ENCODE measurements at regions not wholly inside any gene's neighbourhood (a gene's known extent, or its start where the extent isn't known, plus 50 kb on each side); places are given as distances from the start of the nearest gene placed in this dataset.
"Not testable (repeated sequence)": the region's sequence is repeated elsewhere in the genome, so short reads cannot be mapped to it uniquely, and the experiment has no call there.

- H3K27ac ChIP-seq (ENCODE audit: low read depth, low read length): peak overlapping the region; percentile 37
- H3K79me2 ChIP-seq (ENCODE audit: control insufficient read depth, insufficient read depth, low read length); H2BK15ac ChIP-seq (replicated peaks; ENCODE audit: low read depth); H3K18ac ChIP-seq (ENCODE audit: low read length); H2BK120ac ChIP-seq (ENCODE audit: low read depth, low read length); H3K4me1 ChIP-seq (ENCODE audit: control insufficient read depth, low read depth, low read length); H3K9ac ChIP-seq (ENCODE audit: low read length); H3K4me3 ChIP-seq (ENCODE audit: low read length); H2BK5ac ChIP-seq (ENCODE audit: low read length); H3K36me3 ChIP-seq (ENCODE audit: control insufficient read depth, insufficient read depth, low read length); H3K79me1 ChIP-seq (ENCODE audit: low read length); H3K23ac ChIP-seq (ENCODE audit: low read length); H3K4ac ChIP-seq (ENCODE audit: low read depth, low read length); H3K4me2 ChIP-seq (ENCODE audit: low read length); H3K56ac ChIP-seq (ENCODE audit: low read length); H4K5ac ChIP-seq (ENCODE audit: low read length); H3K27me3 ChIP-seq (ENCODE audit: insufficient read depth, low read length, poor library complexity); H2AK5ac ChIP-seq (ENCODE audit: low read length); H4K8ac ChIP-seq (ENCODE audit: low read depth, low read length): not testable (repeated sequence)
- WGBS (ENCODE audit: extremely low coverage, insufficient coverage, low lambda C conversion rate): no CpG with 5 or more reads among the region's 3 CpGs
- DNase-seq: peak; percentile 68
These were observed 1677.0 kb downstream of the C4orf33 start for GRCh38 chr4:130772966-130773365.

GRCh38 chr4:130808492-130808891 lies 1712.5 kb downstream of the C4orf33 start:
- Histone ChIP-seq H3K18ac (ENCODE audit: low read length) (no peak overlapping the region), H2AK5ac (ENCODE audit: low read length) (no peak overlapping the region), H3K4me3 (ENCODE audit: low read length) (no peak overlapping the region), H2BK5ac (ENCODE audit: low read length) (no peak overlapping the region), H3K27me3 (ENCODE audit: insufficient read depth, low read length, poor library complexity) (no peaks in the 10 kb centered on the region), H2BK120ac (ENCODE audit: low read depth, low read length) (no peak overlapping the region), H3K79me2 (ENCODE audit: control insufficient read depth, insufficient read depth, low read length) (no peaks in the 10 kb centered on the region), H3K79me1 (ENCODE audit: low read length) (no peaks in the 10 kb centered on the region), H3K23ac (ENCODE audit: low read length) (no peak overlapping the region), H3K36me3 (ENCODE audit: control insufficient read depth, insufficient read depth, low read length) (no peaks in the 10 kb centered on the region), H3K27ac (ENCODE audit: low read depth, low read length) (no peak overlapping the region), H3K9ac (ENCODE audit: low read length) (no peak overlapping the region), H3K4ac (ENCODE audit: low read depth, low read length) (no peak overlapping the region), H3K56ac (ENCODE audit: low read length) (no peak overlapping the region), H2BK15ac (replicated peaks; ENCODE audit: low read depth) (no peak overlapping the region), H3K4me2 (ENCODE audit: low read length) (no peak overlapping the region), H4K8ac (ENCODE audit: low read depth, low read length) (no peak overlapping the region), H4K5ac (ENCODE audit: low read length) (no peak overlapping the region), H3K4me1 (ENCODE audit: control insufficient read depth, low read depth, low read length) (no peaks in the 10 kb centered on the region)
- DNase-seq: peak; percentile 45
- WGBS (ENCODE audit: extremely low coverage, insufficient coverage, low lambda C conversion rate): no CpG with 5 or more reads among the region's 3 CpGs

- Histone ChIP-seq H3K79me1 (ENCODE audit: low read length) (no peaks in the 10 kb centered on the region), H3K4me2 (ENCODE audit: low read length) (no peak overlapping the region), H2BK15ac (replicated peaks; ENCODE audit: low read depth) (no peak overlapping the region), H2BK120ac (ENCODE audit: low read depth, low read length) (no peak overlapping the region), H3K9ac (ENCODE audit: low read length) (no peak overlapping the region), H3K4me1 (ENCODE audit: control insufficient read depth, low read depth, low read length) (no peaks in the 10 kb centered on the region), H3K79me2 (ENCODE audit: control insufficient read depth, insufficient read depth, low read length) (no peaks in the 10 kb centered on the region), H3K27ac (ENCODE audit: low read depth, low read length) (no peak overlapping the region), H3K27me3 (ENCODE audit: insufficient read depth, low read length, poor library complexity) (no peaks in the 10 kb centered on the region), H2BK5ac (ENCODE audit: low read length) (no peak overlapping the region), H4K5ac (ENCODE audit: low read length) (no peak overlapping the region), H3K56ac (ENCODE audit: low read length) (no peak overlapping the region), H3K23ac (ENCODE audit: low read length) (no peak overlapping the region), H4K8ac (ENCODE audit: low read depth, low read length) (peak overlapping the region; percentile 56), H3K18ac (ENCODE audit: low read length) (no peak overlapping the region), H3K36me3 (ENCODE audit: control insufficient read depth, insufficient read depth, low read length) (no peaks in the 10 kb centered on the region), H3K4me3 (ENCODE audit: low read length) (no peak overlapping the region), H3K4ac (ENCODE audit: low read depth, low read length) (no peak overlapping the region), H2AK5ac (ENCODE audit: low read length) (no peak overlapping the region)
- no CpG with 5 or more reads among the region's 2 CpGs for WGBS (ENCODE audit: extremely low coverage, insufficient coverage, low lambda C conversion rate)
- DNase-seq: no peak
These were observed 1716.3 kb downstream of the C4orf33 start for GRCh38 chr4:130812117-130812765.

GRCh38 chr4:130814896-130815295 lies 1718.9 kb downstream of the C4orf33 start:
- no peaks in the 10 kb centered on the region for H3K27me3 ChIP-seq (ENCODE audit: insufficient read depth, low read length, poor library complexity)
- H3K18ac ChIP-seq (ENCODE audit: low read length): no peak overlapping the region
- no peak overlapping the region for H3K23ac ChIP-seq (ENCODE audit: low read length)
- H3K4me3 ChIP-seq (ENCODE audit: low read length): no peak overlapping the region
- H2BK120ac ChIP-seq (ENCODE audit: low read depth, low read length): no peak overlapping the region
- H3K4ac ChIP-seq (ENCODE audit: low read depth, low read length): no peak overlapping the region
- H3K56ac ChIP-seq (ENCODE audit: low read length): no peak overlapping the region
- no peak overlapping the region for H2AK5ac ChIP-seq (ENCODE audit: low read length)
- no peaks in the 10 kb centered on the region for H3K36me3 ChIP-seq (ENCODE audit: control insufficient read depth, insufficient read depth, low read length)
- no peak overlapping the region for H3K4me2 ChIP-seq (ENCODE audit: low read length)
- no peaks in the 10 kb centered on the region for H3K4me1 ChIP-seq (ENCODE audit: control insufficient read depth, low read depth, low read length)
- no peaks in the 10 kb centered on the region for H3K79me2 ChIP-seq (ENCODE audit: control insufficient read depth, insufficient read depth, low read length)
- no peak overlapping the region for H3K9ac ChIP-seq (ENCODE audit: low read length)
- no peak overlapping the region for H4K8ac ChIP-seq (ENCODE audit: low read depth, low read length)
- no peak overlapping the region for H2BK5ac ChIP-seq (ENCODE audit: low read length)
- H3K27ac ChIP-seq (ENCODE audit: low read depth, low read length): no peak overlapping the region
- H4K5ac ChIP-seq (ENCODE audit: low read length): no peak overlapping the region
- no peak for DNase-seq
- H2BK15ac ChIP-seq (replicated peaks; ENCODE audit: low read depth): no peak overlapping the region
- no peaks in the 10 kb centered on the region for H3K79me1 ChIP-seq (ENCODE audit: low read length)

- Histone ChIP-seq H3K27ac (ENCODE audit: low read depth, low read length) (no peak overlapping the region), H3K4me1 (ENCODE audit: control insufficient read depth, low read depth, low read length) (no peaks in the 10 kb centered on the region), H3K36me3 (ENCODE audit: control insufficient read depth, insufficient read depth, low read length) (no peaks in the 10 kb centered on the region), H3K79me2 (ENCODE audit: control insufficient read depth, insufficient read depth, low read length) (no peaks in the 10 kb centered on the region), H3K27me3 (ENCODE audit: insufficient read depth, low read length, poor library complexity) (no peaks in the 10 kb centered on the region), H4K5ac (ENCODE audit: low read length) (no peak overlapping the region), H2BK15ac (replicated peaks; ENCODE audit: low read depth) (no peak overlapping the region), H2BK5ac (ENCODE audit: low read length) (no peak overlapping the region), H4K8ac (ENCODE audit: low read depth, low read length) (no peak overlapping the region), H3K4me3 (ENCODE audit: low read length) (no peak overlapping the region), H3K9ac (ENCODE audit: low read length) (no peak overlapping the region), H3K56ac (ENCODE audit: low read length) (no peak overlapping the region), H3K23ac (ENCODE audit: low read length) (no peak overlapping the region), H2AK5ac (ENCODE audit: low read length) (no peak overlapping the region), H3K18ac (ENCODE audit: low read length) (no peak overlapping the region), H2BK120ac (ENCODE audit: low read depth, low read length) (no peak overlapping the region), H3K79me1 (ENCODE audit: low read length) (no peaks in the 10 kb centered on the region), H3K4ac (ENCODE audit: low read depth, low read length) (no peak overlapping the region), H3K4me2 (ENCODE audit: low read length) (no peak overlapping the region)
- no CpG with 5 or more reads among the region's 1 CpG for WGBS (ENCODE audit: extremely low coverage, insufficient coverage, low lambda C conversion rate)
- DNase-seq: no peak
These were observed 1724.5 kb downstream of the C4orf33 start for GRCh38 chr4:130820448-130820847.

- H2BK15ac ChIP-seq (replicated peaks; ENCODE audit: low read depth): no peak overlapping the region
- DNase-seq: no peak
- H3K4ac ChIP-seq (ENCODE audit: low read depth, low read length): no peak overlapping the region
- no peak overlapping the region for H3K9ac ChIP-seq (ENCODE audit: low read length)
- no peaks in the 10 kb centered on the region for H3K36me3 ChIP-seq (ENCODE audit: control insufficient read depth, insufficient read depth, low read length)
- no peak overlapping the region for H4K8ac ChIP-seq (ENCODE audit: low read depth, low read length)
- H3K56ac ChIP-seq (ENCODE audit: low read length): no peak overlapping the region
- no peak overlapping the region for H3K27ac ChIP-seq (ENCODE audit: low read depth, low read length)
- H3K79me2 ChIP-seq (ENCODE audit: control insufficient read depth, insufficient read depth, low read length): no peaks in the 10 kb centered on the region
- H3K4me3 ChIP-seq (ENCODE audit: low read length): no peak overlapping the region
- H3K27me3 ChIP-seq (ENCODE audit: insufficient read depth, low read length, poor library complexity): no peaks in the 10 kb centered on the region
- no peak overlapping the region for H2BK5ac ChIP-seq (ENCODE audit: low read length)
- no peak overlapping the region for H3K18ac ChIP-seq (ENCODE audit: low read length)
- H2BK120ac ChIP-seq (ENCODE audit: low read depth, low read length): no peak overlapping the region
- H2AK5ac ChIP-seq (ENCODE audit: low read length): no peak overlapping the region
- H3K4me2 ChIP-seq (ENCODE audit: low read length): no peak overlapping the region
- no peak overlapping the region for H3K23ac ChIP-seq (ENCODE audit: low read length)
- no peak overlapping the region for H4K5ac ChIP-seq (ENCODE audit: low read length)
- no CpG with 5 or more reads among the region's 2 CpGs for WGBS (ENCODE audit: extremely low coverage, insufficient coverage, low lambda C conversion rate)
- H3K4me1 ChIP-seq (ENCODE audit: control insufficient read depth, low read depth, low read length): no peaks in the 10 kb centered on the region
- no peaks in the 10 kb centered on the region for H3K79me1 ChIP-seq (ENCODE audit: low read length)
These were observed 1729.3 kb downstream of the C4orf33 start for GRCh38 chr4:130825284-130825683.
